Natural killer cell (primary cell): ENCODE measurements at regions not wholly inside any gene's neighbourhood (a gene's known extent, or its start where the extent isn't known, plus 50 kb on each side); places are given as distances from the start of the nearest gene placed in this dataset.
"Not testable (repeated sequence)": the region's sequence is repeated elsewhere in the genome, so short reads cannot be mapped to it uniquely, and the experiment has no call there.

Experiments used
- ATAC-seq, 3 donors: fragments of 150-1000 bp in 2 of 3; fragments of 200-7000 bp in 1 of 3; cut with Tn5 transposase; 1 replicate in 1 of 3; 2 replicates in 2 of 3; pipeline ENCODE4 v1.10.0; 2021; ENCODE audit warnings: mild to moderate bottlenecking in 2 of 3, moderate library complexity in 2 of 3
- DNase-seq, 2 donors: peaks; one replicate each; pipeline versions ENCODE4 v3.0.0 to v3.0.0-alpha.2; 2013 to 2021; ENCODE audit warnings: mixed read lengths in 1 of 2
- H3K27ac ChIP-seq: one replicate; pipeline ENCODE4 v1.5.1; 2013; ENCODE audit warnings: mild to moderate bottlenecking, low read length
- H3K27me3 ChIP-seq: one replicate; pipeline ENCODE4 v1.6.1; 2013; ENCODE audit warnings: low read length; ENCODE audit not compliant: control insufficient read depth, insufficient read depth
- H3K36me3 ChIP-seq: one replicate; pipeline ENCODE4 v1.6.1; 2013; ENCODE audit warnings: low read length; ENCODE audit not compliant: control insufficient read depth, insufficient read depth
- H3K4me1 ChIP-seq: one replicate; pipeline ENCODE4 v1.6.1; 2013; ENCODE audit warnings: low read length; ENCODE audit not compliant: control insufficient read depth, insufficient read depth
- H3K4me3 ChIP-seq: one replicate; pipeline ENCODE4 v1.5.1; 2013; ENCODE audit warnings: low read length
- H3K9me3 ChIP-seq: one replicate; pipeline ENCODE4 v1.6.1; 2013; ENCODE audit warnings: low read length; ENCODE audit not compliant: control insufficient read depth, insufficient read depth
- H3K27ac Mint-ChIP-seq, 2 donors: one replicate each; pipeline ENCODE4 v1.8.0; 2022; ENCODE audit warnings: mild to moderate bottlenecking in 2 of 2, mixed read lengths in 2 of 2, moderate library complexity in 1 of 2
- H3K27me3 Mint-ChIP-seq, 2 donors: one replicate each; pipeline ENCODE4 v1.8.0; 2022; ENCODE audit warnings: low read depth in 2 of 2, mixed read lengths in 2 of 2
- H3K36me3 Mint-ChIP-seq: one replicate; pipeline ENCODE4 v1.8.0; 2022; ENCODE audit warnings: mixed read lengths
- H3K4me1 Mint-ChIP-seq, 2 donors: one replicate each; pipeline ENCODE4 v1.8.0; 2022; ENCODE audit warnings: mixed read lengths in 2 of 2
- H3K4me3 Mint-ChIP-seq: one replicate; pipeline ENCODE4 v1.8.0; 2022; ENCODE audit warnings: mild to moderate bottlenecking, moderate library complexity, mixed read lengths
- H3K9me3 Mint-ChIP-seq, 2 donors: one replicate each; pipeline ENCODE4 v1.8.0; 2022; ENCODE audit warnings: mixed read lengths in 2 of 2
- CTCF ChIP-seq: fragments of 200-600 bp; IDR thresholded peaks from one replicate; pipeline ENCODE4 v1.8.0; 2022; ENCODE audit warnings: antibody characterized with exemption
- WGBS: methylation state at CpG from one replicate; pipeline ENCODE4 v1.1.7; 2013; ENCODE audit warnings: missing lambda C conversion rate; ENCODE audit not compliant: insufficient coverage; 5-methylcytosine and 5-hydroxymethylcytosine counted together
- intact Hi-C: fragments of 100-400 bp; cut with micrococcal nuclease; formaldehyde crosslinking; loops from one replicate; pipeline ENCODE4 v1.14.2; 2022

- H3K4me1 Mint-ChIP-seq: no peaks in the 10 kb centered on the region
- H3K36me3 ChIP-seq: no peaks in the 10 kb centered on the region
- H3K9me3 Mint-ChIP-seq: peaks cover 0 to 2% of the 10 kb centered on the region in 2 donors
- H3K36me3 Mint-ChIP-seq: no peaks in the 10 kb centered on the region
- peaks cover 9 to 36% of the 10 kb centered on the region in 2 donors for H3K27me3 Mint-ChIP-seq
- no peak for DNase-seq
- H3K4me1 ChIP-seq: no peaks in the 10 kb centered on the region
- H3K27ac Mint-ChIP-seq: no peak overlapping the region
- intact Hi-C loops: no loop called here
- H3K9me3 ChIP-seq: no peaks in the 10 kb centered on the region
- no peak overlapping the region for H3K4me3 ChIP-seq
- WGBS: 93% methylated on average over 1 of the region's 1 CpG
- peaks cover 2% of the 10 kb centered on the region for H3K27me3 ChIP-seq
- ATAC-seq: no peak
- TF ChIP-seq CTCF: no peak
- H3K27ac ChIP-seq: no peak overlapping the region
- no peak overlapping the region for H3K4me3 Mint-ChIP-seq
Measured at GRCh38 chr1:147409886-147410285, 131.4 kb upstream of the BCL9 start.

- WGBS: 95% methylated on average over 2 of the region's 4 CpGs
- H3K36me3 ChIP-seq: no peaks in the 10 kb centered on the region
- Mint-ChIP-seq H3K36me3 (no peaks in the 10 kb centered on the region), H3K27me3 (peaks cover 16 to 55% of the 10 kb centered on the region in 2 donors), H3K27ac (no peak overlapping the region), H3K9me3 (peaks cover 0 to 2% of the 10 kb centered on the region in 2 donors), H3K4me1 (no peaks in the 10 kb centered on the region), H3K4me3 (no peak overlapping the region)
- peaks cover 4% of the 10 kb centered on the region for H3K27me3 ChIP-seq
- no peak overlapping the region for H3K27ac ChIP-seq
- TF ChIP-seq CTCF: no peak
- H3K9me3 ChIP-seq: no peaks in the 10 kb centered on the region
- H3K4me1 ChIP-seq: no peaks in the 10 kb centered on the region
- intact Hi-C loops: no loop called here
- ATAC-seq: no peak
- DNase-seq: no peak
- H3K4me3 ChIP-seq: no peak overlapping the region
Measured at GRCh38 chr1:147413110-147413605, 128.1 kb upstream of the BCL9 start.

GRCh38 chr1:147414505-147415163 is 126.7 kb upstream of the BCL9 start:
- Mint-ChIP-seq H3K4me3 (no peak overlapping the region), H3K27ac (no peak overlapping the region), H3K36me3 (no peaks in the 10 kb centered on the region), H3K27me3 (peaks cover 22 to 60% of the 10 kb centered on the region in 2 donors), H3K4me1 (no peaks in the 10 kb centered on the region), H3K9me3 (no peaks in the 10 kb centered on the region)
- Histone ChIP-seq H3K36me3 (no peaks in the 10 kb centered on the region), H3K27ac (no peak overlapping the region), H3K4me3 (no peak overlapping the region), H3K4me1 (no peaks in the 10 kb centered on the region), H3K9me3 (no peaks in the 10 kb centered on the region), H3K27me3 (peaks cover 4% of the 10 kb centered on the region)
- 83% methylated on average over 2 of the region's 3 CpGs for WGBS
- no peak for DNase-seq
- intact Hi-C loops: no loop called here
- ATAC-seq: no peak
- no peak for TF ChIP-seq CTCF

GRCh38 chr1:147417024-147417423 is 124.3 kb upstream of the BCL9 start:
- Histone ChIP-seq H3K9me3 (no peaks in the 10 kb centered on the region), H3K4me1 (no peaks in the 10 kb centered on the region), H3K27ac (no peak overlapping the region), H3K27me3 (peaks cover 4% of the 10 kb centered on the region), H3K4me3 (no peak overlapping the region), H3K36me3 (no peaks in the 10 kb centered on the region)
- WGBS: 85% methylated on average over 5 of the region's 5 CpGs
- intact Hi-C loops: no loop called here
- no peak for TF ChIP-seq CTCF
- Mint-ChIP-seq H3K4me1 (no peaks in the 10 kb centered on the region), H3K4me3 (no peak overlapping the region), H3K27ac (no peak overlapping the region), H3K9me3 (no peaks in the 10 kb centered on the region), H3K36me3 (no peaks in the 10 kb centered on the region), H3K27me3 (peaks cover 23 to 43% of the 10 kb centered on the region in 2 donors)
- ATAC-seq (no peak), DNase-seq (no peak)

- ATAC-seq, DNase-seq, H3K27ac Mint-ChIP-seq, H3K4me3 ChIP-seq, intact Hi-C loops, H3K9me3 Mint-ChIP-seq, H3K27ac ChIP-seq, H3K36me3 Mint-ChIP-seq, H3K4me1 ChIP-seq, H3K4me1 Mint-ChIP-seq, H3K27me3 ChIP-seq, H3K4me3 Mint-ChIP-seq, H3K9me3 ChIP-seq, H3K36me3 ChIP-seq: not testable (repeated sequence)
- 87% methylated on average over 25 of the region's 31 CpGs for WGBS
- peaks cover 6 to 11% of the 10 kb centered on the region in 2 donors for H3K27me3 Mint-ChIP-seq
Measured at GRCh38 chr1:147423100-147423827, 118.0 kb upstream of the BCL9 start.
